Transverse colon (tissue), 4 donors: ENCODE measurements at regions not wholly inside any gene's neighbourhood (a gene's known extent, or its start where the extent isn't known, plus 50 kb on each side); places are given as distances from the start of the nearest gene placed in this dataset.
"Not testable (repeated sequence)": the region's sequence is repeated elsewhere in the genome, so short reads cannot be mapped to it uniquely, and the experiment has no call there.

Experiments used
- DNase-seq: peaks from one replicate; pipeline ENCODE4 v3.0.0-alpha.2; 2019
- H3K27ac ChIP-seq, 4 donors: fragments of 200-600 bp; sonication (generic); 2 replicates each; pipeline ENCODE4 v1.5.1; 2016 to 2018; ENCODE audit warnings: inconsistent platforms in 4 of 4
- H3K27me3 ChIP-seq: fragments of 200-600 bp; sonication (generic); 2 replicates; pipeline ENCODE4 v1.5.1; 2017; ENCODE audit warnings: inconsistent platforms
- H3K36me3 ChIP-seq, 4 donors: fragments of 200-600 bp; sonication (generic); 2 replicates each; pipeline ENCODE4 v1.5.1; 2017 to 2019; ENCODE audit warnings: inconsistent platforms in 4 of 4
- H3K4me1 ChIP-seq, 4 donors: fragments of 200-600 bp; sonication (generic); 2 replicates each; pipeline ENCODE4 v1.5.1; 2017 to 2020; ENCODE audit warnings: inconsistent platforms in 4 of 4
- H3K4me3 ChIP-seq, 4 donors: fragments of 200-600 bp; sonication (generic); 1 replicate in 1 of 4; 2 replicates in 3 of 4; pipeline versions ENCODE4 v1.5.1 to v1.6.1; 2017 to 2019; ENCODE audit warnings: inconsistent platforms in 4 of 4
- H3K9me3 ChIP-seq, 2 donors: fragments of 200-600 bp; sonication (generic); 2 replicates each; pipeline ENCODE4 v1.5.1; 2017 to 2019; ENCODE audit warnings: inconsistent platforms in 2 of 2
- EP300 ChIP-seq: sonication (generic); formaldehyde crosslinking; IDR thresholded peaks from one replicate; pipeline ENCODE4 v1.6.1; 2017; ENCODE audit warnings: antibody characterized with exemption, low read depth
- POLR2A ChIP-seq: fragments of 450-650 bp; IDR thresholded peaks from one replicate; pipeline ENCODE4 v1.6.1; 2016; ENCODE audit warnings: antibody characterized with exemption, mild to moderate bottlenecking, moderate library complexity
- POLR2AphosphoS5 ChIP-seq, 3 donors: sonication (generic); formaldehyde crosslinking; IDR thresholded peaks; one replicate each; pipeline ENCODE4 v1.6.1; 2016; ENCODE audit warnings: antibody characterized with exemption in 3 of 3
- WGBS, 2 donors: methylation state at CpG; one replicate each; pipeline ENCODE4 v1.1.5; 2018; ENCODE audit warnings: low coverage in 1 of 2; 5-methylcytosine and 5-hydroxymethylcytosine counted together
- in situ Hi-C, 4 donors: fragments of 200-750 bp; cut with MboI; loops; one replicate each; pipeline versions ENCODE4 v1.15.0 to v1.15.1; 2017; ENCODE audit warnings: low sequenced_read_pairs in 3 of 4, low pct_ligation_motif_present in 1 of 4, low pct_unique_long_range_greater_than_20kb in 1 of 4
- intact Hi-C: fragments of 100-400 bp; cut with DNase I; formaldehyde crosslinking; loops from one replicate; pipeline ENCODE4 v1.15.1; 2023; ENCODE audit warnings: low total_unique reads
- TF ChIP-seq, protein P1 (sequence below), 5 experiments: fragments of 200-600 bp in 3 of 5; fragments of 450-650 bp in 2 of 5; sonication (generic) in 3 of 5; IDR thresholded peaks; 1 replicate in 2 of 5; 2 replicates in 3 of 5; pipeline ENCODE4 v1.5.1; 2016 to 2017; ENCODE audit warnings: antibody characterized with exemption in 5 of 5, inconsistent platforms in 3 of 5, mild to moderate bottlenecking in 2 of 5, moderate library complexity in 1 of 5

DNA sequence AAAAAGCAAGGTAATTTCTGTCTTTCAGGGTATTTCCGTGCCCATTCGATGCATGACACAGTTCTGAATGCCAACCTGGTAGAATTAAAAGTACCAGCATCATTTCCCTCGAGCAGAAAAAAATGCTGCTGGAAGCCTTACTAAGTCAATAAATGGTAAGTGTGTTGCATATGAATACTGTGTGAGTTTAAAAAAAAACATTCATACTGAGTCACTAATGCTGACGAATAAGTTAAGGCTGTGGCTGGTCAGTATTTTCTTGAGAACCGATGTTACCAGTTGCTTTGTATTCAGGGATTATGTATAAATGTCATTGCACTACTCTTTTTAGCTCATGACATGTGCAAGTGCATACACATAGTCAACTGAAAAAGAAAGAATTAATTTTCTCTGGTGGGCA is 710.2 kb downstream of the TRHDE start:
- TF ChIP-seq POLR2A: no peak
- TF ChIP-seq POLR2AphosphoS5 (IDR thresholded peaks at IDR 0.05): no peak
- TF ChIP-seq, protein P1, sequence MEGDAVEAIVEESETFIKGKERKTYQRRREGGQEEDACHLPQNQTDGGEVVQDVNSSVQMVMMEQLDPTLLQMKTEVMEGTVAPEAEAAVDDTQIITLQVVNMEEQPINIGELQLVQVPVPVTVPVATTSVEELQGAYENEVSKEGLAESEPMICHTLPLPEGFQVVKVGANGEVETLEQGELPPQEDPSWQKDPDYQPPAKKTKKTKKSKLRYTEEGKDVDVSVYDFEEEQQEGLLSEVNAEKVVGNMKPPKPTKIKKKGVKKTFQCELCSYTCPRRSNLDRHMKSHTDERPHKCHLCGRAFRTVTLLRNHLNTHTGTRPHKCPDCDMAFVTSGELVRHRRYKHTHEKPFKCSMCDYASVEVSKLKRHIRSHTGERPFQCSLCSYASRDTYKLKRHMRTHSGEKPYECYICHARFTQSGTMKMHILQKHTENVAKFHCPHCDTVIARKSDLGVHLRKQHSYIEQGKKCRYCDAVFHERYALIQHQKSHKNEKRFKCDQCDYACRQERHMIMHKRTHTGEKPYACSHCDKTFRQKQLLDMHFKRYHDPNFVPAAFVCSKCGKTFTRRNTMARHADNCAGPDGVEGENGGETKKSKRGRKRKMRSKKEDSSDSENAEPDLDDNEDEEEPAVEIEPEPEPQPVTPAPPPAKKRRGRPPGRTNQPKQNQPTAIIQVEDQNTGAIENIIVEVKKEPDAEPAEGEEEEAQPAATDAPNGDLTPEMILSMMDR (IDR thresholded peaks at IDR 0.05): no peak
- TF ChIP-seq EP300: no peak
- Histone ChIP-seq H3K27me3 (no peaks in the 10 kb centered on the region), H3K36me3 (no peaks in the 10 kb centered on the region), H3K27ac (no peak overlapping the region), H3K4me1 (no peaks in the 10 kb centered on the region), H3K9me3 (no peaks in the 10 kb centered on the region), H3K4me3 (no peak overlapping the region)
- no peak for DNase-seq
- intact Hi-C loops (no loop called here), in situ Hi-C loops (no loop called here)
- 73 to 82% methylated on average over 5 of the region's 5 CpGs for WGBS, 2 donors

DNA sequence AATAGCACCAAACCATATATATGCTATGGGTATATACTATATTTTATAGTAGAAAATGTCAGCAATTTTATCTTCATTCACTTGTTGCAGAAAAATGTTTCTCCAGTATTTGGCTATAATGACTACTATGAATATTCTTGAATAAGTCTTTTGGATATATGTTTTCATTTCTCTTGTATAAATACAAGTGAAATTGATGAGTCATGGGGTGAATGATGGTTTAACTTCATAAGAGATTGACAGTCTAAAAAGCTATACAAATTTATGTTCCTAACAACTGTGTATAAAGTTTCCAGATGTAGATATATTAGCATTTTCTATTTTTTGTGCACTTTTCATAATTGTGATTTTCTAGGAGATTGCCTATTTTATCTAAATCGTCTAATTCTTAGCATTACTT is 714.8 kb downstream of the TRHDE start:
- no peak for DNase-seq
- in situ Hi-C loops: no loop called here
- Histone ChIP-seq H3K27me3 (no peaks in the 10 kb centered on the region), H3K36me3 (no peaks in the 10 kb centered on the region), H3K27ac (no peak overlapping the region), H3K9me3 (no peaks in the 10 kb centered on the region), H3K4me1 (no peaks in the 10 kb centered on the region), H3K4me3 (no peak overlapping the region)
- no peak for TF ChIP-seq POLR2AphosphoS5 (IDR thresholded peaks at IDR 0.05)
- TF ChIP-seq POLR2A: no peak
- TF ChIP-seq, protein P1 (IDR thresholded peaks at IDR 0.05): no peak
- no peak for TF ChIP-seq EP300
- WGBS, 2 donors: 53 to 65% methylated on average over 1 of the region's 1 CpG
- intact Hi-C loops: no loop called here

- H3K9me3 ChIP-seq: no peaks in the 10 kb centered on the region
- DNase-seq: no peak
- in situ Hi-C loops (no loop called here), intact Hi-C loops (no loop called here)
- H3K4me3 ChIP-seq: no peak overlapping the region
- 58 to 60% methylated on average over 4 of the region's 4 CpGs for WGBS, 2 donors
- H3K36me3 ChIP-seq: no peaks in the 10 kb centered on the region
- no peaks in the 10 kb centered on the region for H3K4me1 ChIP-seq
- TF ChIP-seq POLR2A: no peak
- no peak for TF ChIP-seq POLR2AphosphoS5 (IDR thresholded peaks at IDR 0.05)
- H3K27me3 ChIP-seq: no peaks in the 10 kb centered on the region
- no peak overlapping the region for H3K27ac ChIP-seq
Measured at GRCh38 chr12:72989458-72989947, 717.3 kb downstream of the TRHDE start.

- in situ Hi-C loops, H3K27me3 ChIP-seq, intact Hi-C loops: not testable (repeated sequence)
Measured at GRCh38 chr12:72995029-72995428, 722.9 kb downstream of the TRHDE start.

DNA sequence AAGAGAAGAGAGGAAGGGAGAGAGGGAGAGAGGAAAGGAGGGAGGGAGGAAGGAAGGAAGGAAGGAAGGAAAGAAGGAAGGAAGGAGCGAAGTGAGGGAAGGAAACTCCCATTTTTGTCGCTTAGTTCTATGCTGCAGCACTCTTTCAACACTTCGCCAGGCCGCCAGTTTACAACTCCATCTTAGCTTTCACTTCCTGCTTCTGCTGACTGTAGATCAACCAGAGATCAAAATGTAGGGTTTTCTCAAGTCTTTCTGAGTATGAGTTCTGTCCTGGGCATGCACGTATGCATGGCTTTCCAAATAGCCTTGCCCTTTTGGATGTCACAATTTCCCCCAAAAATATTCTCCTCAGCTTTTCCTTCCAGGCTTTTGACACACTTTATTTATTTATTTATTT is 723.4 kb downstream of the TRHDE start:
- Histone ChIP-seq H3K36me3 (no peaks in the 10 kb centered on the region), H3K27me3 (no peaks in the 10 kb centered on the region), H3K4me3 (no peak overlapping the region), H3K9me3 (no peaks in the 10 kb centered on the region), H3K4me1 (no peaks in the 10 kb centered on the region), H3K27ac (no peak overlapping the region)
- TF ChIP-seq EP300 (no peak), POLR2AphosphoS5 (IDR thresholded peaks at IDR 0.05) (no peak), POLR2A (no peak)
- TF ChIP-seq, protein P1 (IDR thresholded peaks at IDR 0.05): no peak
- in situ Hi-C loops (no loop called here), intact Hi-C loops (no loop called here)
- no peak for DNase-seq
- WGBS, 2 donors: 86 to 88% methylated on average over 5 of the region's 5 CpGs

More at GRCh38 chr12:72995029-72995428, 722.9 kb downstream of the TRHDE start:
- not testable (repeated sequence) for H3K9me3 ChIP-seq, H3K4me3 ChIP-seq, H3K4me1 ChIP-seq, DNase-seq, H3K36me3 ChIP-seq, H3K27ac ChIP-seq

GRCh38 chr12:73001806-73002205 is 729.6 kb downstream of the TRHDE start:
- H3K4me1 ChIP-seq, H3K9me3 ChIP-seq, H3K36me3 ChIP-seq, H3K27me3 ChIP-seq, H3K27ac ChIP-seq, H3K4me3 ChIP-seq, DNase-seq, in situ Hi-C loops, intact Hi-C loops: not testable (repeated sequence)
- 54 to 56% methylated on average over 3 of the region's 3 CpGs for WGBS, 2 donors

DNA sequence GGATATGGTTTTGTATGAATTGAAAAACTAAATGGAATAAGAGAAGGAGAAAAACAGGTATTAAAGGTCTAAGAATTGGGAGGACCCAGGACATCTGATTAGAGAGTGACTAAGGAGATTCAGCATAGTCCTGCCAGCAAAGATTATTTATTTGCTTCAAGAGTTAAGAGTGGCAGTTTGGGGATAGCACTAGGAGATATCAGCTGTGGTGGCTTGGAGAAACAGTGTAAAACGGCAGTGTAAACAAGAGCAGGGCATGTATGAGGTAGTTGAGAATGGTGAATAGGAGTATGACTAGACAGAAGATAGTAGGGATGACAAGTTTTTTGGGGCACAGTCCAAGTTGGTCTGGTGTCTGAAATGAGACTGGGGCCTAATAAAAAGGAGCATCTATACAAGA is 730.3 kb downstream of the TRHDE start:
- H3K36me3 ChIP-seq, H3K9me3 ChIP-seq, H3K4me3 ChIP-seq, H3K27ac ChIP-seq, H3K4me1 ChIP-seq, DNase-seq, intact Hi-C loops, H3K27me3 ChIP-seq, in situ Hi-C loops: not testable (repeated sequence)
- 50 to 54% methylated on average over 1 of the region's 1 CpG for WGBS, 2 donors

- H3K9me3 ChIP-seq, in situ Hi-C loops, H3K4me3 ChIP-seq, H3K27me3 ChIP-seq, DNase-seq, H3K27ac ChIP-seq, intact Hi-C loops, H3K36me3 ChIP-seq, H3K4me1 ChIP-seq: not testable (repeated sequence)
- WGBS, 2 donors: 60 to 69% methylated on average over 1 to 3 of the region's 3 CpGs
Measured at GRCh38 chr12:73009138-73009834, 737.1 kb downstream of the TRHDE start.
